IMR-90 (cell line): ENCODE measurements at regions not wholly inside any gene's neighbourhood (a gene's known extent, or its start where the extent isn't known, plus 50 kb on each side); places are given as distances from the start of the nearest gene placed in this dataset.

Experiments
- ATAC-seq: fragments of 200-7000 bp; cut with Tn5 transposase; 2 replicates; pipeline ENCODE4 v1.9.1; 2020; ENCODE audit warnings: low read depth, mild to moderate bottlenecking, moderate library complexity
- BruUV-seq: library from RNA; stranded (reverse); fragments of 400-500 nt; replicated peaks from 2 replicates; lab custom pipeline; 2021; lab: Mats Ljungman, UMichigan
- CTCF ChIA-PET: fragments of 300-600 bp; formaldehyde crosslinking; extraction: SDS; loops from one replicate; lab custom pipeline; 2021; ENCODE audit warnings: antibody characterized with exemption; lab: Yijun Ruan, JAX
- POLR2A ChIA-PET: fragments of 300-600 bp; sonication (Branson Sonifier 250); formaldehyde crosslinking; loops from one replicate; lab custom pipeline; 2022; ENCODE audit warnings: antibody characterized with exemption; ENCODE audit not compliant: unreplicated experiment; lab: Charles Lee
- DNase-seq: peaks from one replicate; pipeline ENCODE4 v3.0.0; 2013
- H2AFZ ChIP-seq: replicated peaks from 2 replicates; pipeline ENCODE3; 2013; ENCODE audit warnings: low read length, mild to moderate bottlenecking; ENCODE audit not compliant: poor library complexity
- H2AK5ac ChIP-seq: 2 replicates; pipeline ENCODE4 v1.6.1; 2013; ENCODE audit warnings: low read depth, low read length, inconsistent platforms
- H2AK9ac ChIP-seq: replicated peaks from 2 replicates; pipeline ENCODE3; 2013; ENCODE audit warnings: mild to moderate bottlenecking, low read depth, low read length, moderate library complexity; ENCODE audit not compliant: poor library complexity
- H2BK120ac ChIP-seq: 2 replicates; pipeline ENCODE4 v1.6.1; 2013; ENCODE audit warnings: low read depth, low read length, inconsistent platforms
- H2BK15ac ChIP-seq: 3 replicates; pipeline ENCODE4 v1.6.1; 2013; ENCODE audit warnings: low read depth, low read length, inconsistent platforms
- H2BK20ac ChIP-seq: 2 replicates; pipeline ENCODE4 v1.6.1; 2013; ENCODE audit warnings: low read depth, mild to moderate bottlenecking, inconsistent platforms, low read length, moderate library complexity
- H2BK5ac ChIP-seq: 2 replicates; pipeline ENCODE4 v1.6.1; 2013; ENCODE audit warnings: mild to moderate bottlenecking, low read depth, low read length, inconsistent platforms; ENCODE audit not compliant: poor library complexity, severe bottlenecking
- H3K14ac ChIP-seq: replicated peaks from 2 replicates; pipeline ENCODE4 v1.6.1; 2013; ENCODE audit warnings: low read depth, low read length, inconsistent platforms
- H3K18ac ChIP-seq: 2 replicates; pipeline ENCODE4 v1.6.1; 2013; ENCODE audit warnings: low read depth, low read length, control low read depth
- H3K23ac ChIP-seq: 2 replicates; pipeline ENCODE4 v1.6.1; 2013; ENCODE audit warnings: low read depth, low read length, inconsistent platforms
- H3K27ac ChIP-seq: 2 replicates; pipeline ENCODE4 v1.5.1; 2013; ENCODE audit warnings: mild to moderate bottlenecking, control low read depth, low read length; ENCODE audit not compliant: insufficient read depth
- H3K27me3 ChIP-seq: 2 replicates; pipeline ENCODE4 v1.6.1; 2013; ENCODE audit warnings: low read length; ENCODE audit not compliant: control insufficient read depth, insufficient read depth
- H3K36me3 ChIP-seq: 2 replicates; pipeline ENCODE4 v1.6.1; 2013; ENCODE audit warnings: low read length, mixed read lengths; ENCODE audit not compliant: control insufficient read depth, insufficient read depth
- H3K4ac ChIP-seq: 2 replicates; pipeline ENCODE4 v1.6.1; 2013; ENCODE audit warnings: low read depth, low read length, inconsistent platforms
- H3K4me1 ChIP-seq: 2 replicates; pipeline ENCODE4 v1.6.1; 2013; ENCODE audit warnings: low read length, mixed read lengths; ENCODE audit not compliant: control insufficient read depth, insufficient read depth
- H3K4me2 ChIP-seq: 2 replicates; pipeline ENCODE4 v1.6.1; 2013; ENCODE audit warnings: low read depth, mild to moderate bottlenecking, control low read depth, low read length, moderate library complexity
- H3K4me3 ChIP-seq: 2 replicates; pipeline ENCODE4 v1.5.1; 2013; ENCODE audit warnings: low read depth, mild to moderate bottlenecking, control low read depth, low read length, moderate library complexity; ENCODE audit not compliant: insufficient read depth
- H3K56ac ChIP-seq: 2 replicates; pipeline ENCODE4 v1.6.1; 2013; ENCODE audit warnings: low read length, inconsistent platforms; ENCODE audit not compliant: insufficient read depth; ENCODE audit errors: extremely low read depth
- H3K79me1 ChIP-seq, 2 experiments: 2 replicates each; pipeline ENCODE4 v1.6.1; 2013; ENCODE audit warnings: low read length in 2 of 2, inconsistent platforms in 1 of 2, low read depth in 1 of 2
- H3K9ac ChIP-seq: 2 replicates; pipeline ENCODE4 v1.6.1; 2013; ENCODE audit warnings: low read depth, low read length, control low read depth
- H3K9me1 ChIP-seq: 2 replicates; pipeline ENCODE4 v1.6.1; 2013; ENCODE audit warnings: low read length, inconsistent platforms; ENCODE audit not compliant: insufficient read depth
- H3K9me3 ChIP-seq: 2 replicates; pipeline ENCODE4 v1.6.1; 2013; ENCODE audit warnings: low read length; ENCODE audit not compliant: control insufficient read depth, insufficient read depth
- H4K20me1 ChIP-seq: 2 replicates; pipeline ENCODE4 v1.6.1; 2013; ENCODE audit warnings: low read length, inconsistent platforms; ENCODE audit not compliant: insufficient read depth
- H4K5ac ChIP-seq: 2 replicates; pipeline ENCODE4 v1.6.1; 2013; ENCODE audit warnings: mild to moderate bottlenecking, low read depth, low read length, control low read depth
- H4K8ac ChIP-seq, 2 experiments: 2 replicates each; pipeline ENCODE4 v1.6.1; 2013; ENCODE audit warnings: low read depth in 2 of 2, low read length in 2 of 2, control low read depth in 1 of 2, inconsistent platforms in 1 of 2
- H4K91ac ChIP-seq: 2 replicates; pipeline ENCODE4 v1.6.1; 2013; ENCODE audit warnings: low read depth, low read length, inconsistent platforms; ENCODE audit not compliant: insufficient read depth
- BHLHE40 ChIP-seq: fragments of 150-350 bp; IDR thresholded peaks from 2 replicates; pipeline ENCODE4 v1.6.1; 2016; ENCODE audit warnings: mild to moderate bottlenecking, low read depth, low read length
- CEBPB ChIP-seq: IDR thresholded peaks from 2 replicates; pipeline ENCODE4 v1.6.1; 2012; ENCODE audit warnings: low read depth, low read length, improper control_type of control experiment
- CHD1 ChIP-seq: IDR thresholded peaks from 2 replicates; pipeline ENCODE4 v1.6.1; 2012; ENCODE audit warnings: low read depth, low read length, improper control_type of control experiment
- FOS ChIP-seq: fragments of 150-350 bp; IDR thresholded peaks from 2 replicates; pipeline ENCODE4 v1.6.1; 2016; ENCODE audit warnings: low read depth, low read length
- MAFK ChIP-seq: IDR thresholded peaks from 2 replicates; pipeline ENCODE4 v1.6.1; 2012; ENCODE audit warnings: low read depth, low read length, improper control_type of control experiment
- MAZ ChIP-seq: IDR thresholded peaks from 2 replicates; pipeline ENCODE4 v1.6.1; 2012; ENCODE audit warnings: low read depth, mild to moderate bottlenecking, low read length, improper control_type of control experiment, moderate library complexity, borderline replicate concordance
- MXI1 ChIP-seq: IDR thresholded peaks from 2 replicates; pipeline ENCODE4 v1.6.1; 2012; ENCODE audit warnings: low read depth, mild to moderate bottlenecking, low read length, moderate library complexity, borderline replicate concordance
- NFE2L2 ChIP-seq: fragments of 150-350 bp; IDR thresholded peaks from 2 replicates; pipeline ENCODE4 v1.6.1; 2016; ENCODE audit warnings: low read depth, mild to moderate bottlenecking, low read length
- POLR2A ChIP-seq: IDR thresholded peaks from 2 replicates; pipeline ENCODE4 v1.6.1; 2012; ENCODE audit warnings: mild to moderate bottlenecking, low read depth, low read length
- RAD21 ChIP-seq: IDR thresholded peaks from 2 replicates; pipeline ENCODE4 v1.6.1; 2012; ENCODE audit warnings: low read length, improper control_type of control experiment
- RCOR1 ChIP-seq: IDR thresholded peaks from 2 replicates; pipeline ENCODE4 v1.6.1; 2012; ENCODE audit warnings: mild to moderate bottlenecking, low read length, improper control_type of control experiment; ENCODE audit not compliant: insufficient replicate concordance
- RFX5 ChIP-seq: IDR thresholded peaks from 2 replicates; pipeline ENCODE4 v1.8.0; 2012; ENCODE audit warnings: low read depth, mild to moderate bottlenecking, low read length, moderate library complexity
- SMC3 ChIP-seq: fragments of 150-350 bp; IDR thresholded peaks from 2 replicates; pipeline ENCODE4 v1.6.1; 2016; ENCODE audit warnings: low read depth, mild to moderate bottlenecking, antibody characterized with exemption, low read length, moderate library complexity
- WGBS, 2 experiments: methylation state at CpG; one replicate each; pipeline versions ENCODE4 v1.1.5 to v1.1.7; 2013; ENCODE audit warnings: missing lambda C conversion rate in 2 of 2; ENCODE audit not compliant: insufficient read length in 1 of 2; ENCODE audit errors: extremely low coverage in 2 of 2; 5-methylcytosine and 5-hydroxymethylcytosine counted together
- dilution Hi-C: fragments of 300-500 bp; cut with HindIII; formaldehyde crosslinking; loops from one replicate; pipeline ENCODE4 v1.14.3; 2018; ENCODE audit warnings: low sequenced_read_pairs; ENCODE audit not compliant: unreplicated experiment
- in situ Hi-C: fragments of 300-500 bp; cut with MboI; formaldehyde crosslinking; loops from 3 replicates; pipeline ENCODE4 v1.14.3; 2019; ENCODE audit warnings: low sequenced_read_pairs, inconsistent platforms, mixed read lengths
- intact Hi-C: fragments of 100-400 bp; cut with micrococcal nuclease; formaldehyde crosslinking; loops from 2 replicates; pipeline ENCODE4 v1.10.0; 2022
- TF ChIP-seq, protein P1 (sequence below): fragments of 150-350 bp; IDR thresholded peaks from 2 replicates; pipeline ENCODE4 v1.6.1; 2016; ENCODE audit warnings: low read depth, mild to moderate bottlenecking, low read length, moderate library complexity, borderline replicate concordance
- TF ChIP-seq, protein P2 (sequence below): conservative IDR thresholded peaks from 2 replicates; pipeline ENCODE4 v1.5.1; 2012; ENCODE audit warnings: mild to moderate bottlenecking, low read depth, low read length, improper control_type of control experiment
- TF ChIP-seq, protein P3 (sequence below): fragments of 150-350 bp; IDR thresholded peaks from 2 replicates; pipeline ENCODE4 v1.6.1; 2017; ENCODE audit warnings: mild to moderate bottlenecking, antibody characterized with exemption, low read length, low read depth

DNA sequence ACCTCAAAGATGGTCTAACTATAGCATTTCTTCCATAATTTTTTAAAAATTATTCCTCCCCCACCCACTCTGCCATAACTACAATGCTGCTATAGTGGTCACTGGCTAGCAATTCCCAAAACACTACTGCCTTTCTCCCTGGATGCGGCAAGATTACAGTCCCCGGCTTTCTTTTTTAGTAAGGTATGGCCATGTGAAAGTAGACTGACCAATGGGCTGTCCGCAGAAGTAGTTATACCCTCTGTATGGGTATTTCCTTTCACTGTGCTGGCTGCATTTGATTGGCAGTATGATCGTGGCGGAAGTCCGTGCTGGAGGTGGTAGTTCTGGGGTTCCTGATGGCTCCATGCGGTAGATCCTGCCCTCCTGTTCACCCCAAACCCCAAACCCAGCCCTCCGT, 166.0 kb downstream of the FBXO8 start:
- CTCF ChIA-PET, result no interaction called here
- no peak for TF ChIP-seq CHD1
- TF ChIP-seq RFX5, result no peak
- TF ChIP-seq, protein P1, sequence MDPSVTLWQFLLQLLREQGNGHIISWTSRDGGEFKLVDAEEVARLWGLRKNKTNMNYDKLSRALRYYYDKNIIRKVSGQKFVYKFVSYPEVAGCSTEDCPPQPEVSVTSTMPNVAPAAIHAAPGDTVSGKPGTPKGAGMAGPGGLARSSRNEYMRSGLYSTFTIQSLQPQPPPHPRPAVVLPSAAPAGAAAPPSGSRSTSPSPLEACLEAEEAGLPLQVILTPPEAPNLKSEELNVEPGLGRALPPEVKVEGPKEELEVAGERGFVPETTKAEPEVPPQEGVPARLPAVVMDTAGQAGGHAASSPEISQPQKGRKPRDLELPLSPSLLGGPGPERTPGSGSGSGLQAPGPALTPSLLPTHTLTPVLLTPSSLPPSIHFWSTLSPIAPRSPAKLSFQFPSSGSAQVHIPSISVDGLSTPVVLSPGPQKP, result no peak
- TF ChIP-seq RCOR1, result no peak
- TF ChIP-seq, protein P2, sequence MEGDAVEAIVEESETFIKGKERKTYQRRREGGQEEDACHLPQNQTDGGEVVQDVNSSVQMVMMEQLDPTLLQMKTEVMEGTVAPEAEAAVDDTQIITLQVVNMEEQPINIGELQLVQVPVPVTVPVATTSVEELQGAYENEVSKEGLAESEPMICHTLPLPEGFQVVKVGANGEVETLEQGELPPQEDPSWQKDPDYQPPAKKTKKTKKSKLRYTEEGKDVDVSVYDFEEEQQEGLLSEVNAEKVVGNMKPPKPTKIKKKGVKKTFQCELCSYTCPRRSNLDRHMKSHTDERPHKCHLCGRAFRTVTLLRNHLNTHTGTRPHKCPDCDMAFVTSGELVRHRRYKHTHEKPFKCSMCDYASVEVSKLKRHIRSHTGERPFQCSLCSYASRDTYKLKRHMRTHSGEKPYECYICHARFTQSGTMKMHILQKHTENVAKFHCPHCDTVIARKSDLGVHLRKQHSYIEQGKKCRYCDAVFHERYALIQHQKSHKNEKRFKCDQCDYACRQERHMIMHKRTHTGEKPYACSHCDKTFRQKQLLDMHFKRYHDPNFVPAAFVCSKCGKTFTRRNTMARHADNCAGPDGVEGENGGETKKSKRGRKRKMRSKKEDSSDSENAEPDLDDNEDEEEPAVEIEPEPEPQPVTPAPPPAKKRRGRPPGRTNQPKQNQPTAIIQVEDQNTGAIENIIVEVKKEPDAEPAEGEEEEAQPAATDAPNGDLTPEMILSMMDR, result no peak
- TF ChIP-seq MXI1, result no peak
- TF ChIP-seq, protein P3, sequence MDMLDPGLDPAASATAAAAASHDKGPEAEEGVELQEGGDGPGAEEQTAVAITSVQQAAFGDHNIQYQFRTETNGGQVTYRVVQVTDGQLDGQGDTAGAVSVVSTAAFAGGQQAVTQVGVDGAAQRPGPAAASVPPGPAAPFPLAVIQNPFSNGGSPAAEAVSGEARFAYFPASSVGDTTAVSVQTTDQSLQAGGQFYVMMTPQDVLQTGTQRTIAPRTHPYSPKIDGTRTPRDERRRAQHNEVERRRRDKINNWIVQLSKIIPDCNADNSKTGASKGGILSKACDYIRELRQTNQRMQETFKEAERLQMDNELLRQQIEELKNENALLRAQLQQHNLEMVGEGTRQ, result no peak
- no peak for TF ChIP-seq BHLHE40
- no peak for TF ChIP-seq SMC3
- no peak for TF ChIP-seq MAFK
- TF ChIP-seq RAD21, result no peak
- TF ChIP-seq FOS, result no peak
- TF ChIP-seq POLR2A, result no peak
- no peak for TF ChIP-seq CEBPB
- no peak for TF ChIP-seq NFE2L2
- no peak for TF ChIP-seq MAZ

More for the DNA sequence above, 166.0 kb downstream of the FBXO8 start:
- H2BK5ac ChIP-seq, result no peak overlapping the region
- no peaks in the 10 kb centered on the region for H3K9me3 ChIP-seq
- H4K5ac ChIP-seq, result no peak overlapping the region
- no peak overlapping the region for H2BK20ac ChIP-seq
- no peak overlapping the region for H3K23ac ChIP-seq
- H3K27ac ChIP-seq, result no peak overlapping the region
- WGBS, 2 experiments, result no CpG with 5 or more reads among the region's 8 CpGs
- H2AK9ac ChIP-seq, result no peak overlapping the region
- H4K91ac ChIP-seq, result no peak overlapping the region
- H3K14ac ChIP-seq, result no peak overlapping the region
- H3K4me2 ChIP-seq, result no peak overlapping the region
- H2AK5ac ChIP-seq, result no peak overlapping the region
- H3K4me1 ChIP-seq, result no peaks in the 10 kb centered on the region
- H2BK15ac ChIP-seq, result no peak overlapping the region
- H3K27me3 ChIP-seq, result no peaks in the 10 kb centered on the region
- no peak overlapping the region for H2AFZ ChIP-seq
- no peak overlapping the region for H3K4ac ChIP-seq
- BruUV-seq, result no TSS peak
- no peak overlapping the region for H2BK120ac ChIP-seq
- no peak overlapping the region for H3K18ac ChIP-seq
- H4K8ac ChIP-seq, result no peak overlapping the region
- H3K56ac ChIP-seq, result no peak overlapping the region
- dilution Hi-C loops, result no loop called here
- no peaks in the 10 kb centered on the region for H3K9me1 ChIP-seq
- no peak overlapping the region for H3K9ac ChIP-seq
- no peaks in the 10 kb centered on the region for H3K36me3 ChIP-seq
- no peaks in the 10 kb centered on the region for H3K79me1 ChIP-seq
- no peak overlapping the region for H3K4me3 ChIP-seq
- intact Hi-C loops, result no loop called here
- POLR2A ChIA-PET, result no interaction called here
- no peak for DNase-seq
- H4K20me1 ChIP-seq, result no peaks in the 10 kb centered on the region
- in situ Hi-C loops, result no loop called here
- no peak for ATAC-seq
